Endothelial cell (in vitro differentiated cells): ENCODE measurements at regions not wholly inside any gene's neighbourhood (a gene's known extent, or its start where the extent isn't known, plus 50 kb on each side); places are given as distances from the start of the nearest gene placed in this dataset.

Source experiments
- DNase-seq: peaks from one replicate; pipeline ENCODE4 v3.0.0; 2021; ENCODE audit warnings: low spot score
- H3K27ac Mint-ChIP-seq: one replicate; pipeline ENCODE4 v1.8.0; 2021; ENCODE audit warnings: mixed read lengths, inconsistent platforms; ENCODE audit not compliant: unreplicated experiment
- H3K27me3 Mint-ChIP-seq: one replicate; pipeline ENCODE4 v1.8.0; 2021; ENCODE audit warnings: mild to moderate bottlenecking, moderate library complexity, mixed read lengths, inconsistent platforms; ENCODE audit not compliant: unreplicated experiment
- H3K36me3 Mint-ChIP-seq: one replicate; pipeline ENCODE4 v1.8.0; 2021; ENCODE audit warnings: mild to moderate bottlenecking, low read depth, mixed read lengths, inconsistent platforms; ENCODE audit not compliant: unreplicated experiment
- H3K4me1 Mint-ChIP-seq: one replicate; pipeline ENCODE4 v1.8.0; 2021; ENCODE audit warnings: mild to moderate bottlenecking, mixed read lengths, inconsistent platforms; ENCODE audit not compliant: unreplicated experiment
- H3K4me3 Mint-ChIP-seq: one replicate; pipeline ENCODE4 v1.8.0; 2021; ENCODE audit warnings: mild to moderate bottlenecking, mixed read lengths, inconsistent platforms; ENCODE audit not compliant: unreplicated experiment
- H3K9me3 Mint-ChIP-seq: one replicate; pipeline ENCODE4 v1.8.0; 2021; ENCODE audit warnings: mixed read lengths, inconsistent platforms; ENCODE audit not compliant: unreplicated experiment
- TF ChIP-seq, protein P1 (sequence below): fragments of 200-600 bp; sonication (generic); IDR thresholded peaks from one replicate; pipeline ENCODE4 v1.5.0; 2021; ENCODE audit warnings: antibody characterized with exemption; ENCODE audit not compliant: unreplicated experiment

DNA sequence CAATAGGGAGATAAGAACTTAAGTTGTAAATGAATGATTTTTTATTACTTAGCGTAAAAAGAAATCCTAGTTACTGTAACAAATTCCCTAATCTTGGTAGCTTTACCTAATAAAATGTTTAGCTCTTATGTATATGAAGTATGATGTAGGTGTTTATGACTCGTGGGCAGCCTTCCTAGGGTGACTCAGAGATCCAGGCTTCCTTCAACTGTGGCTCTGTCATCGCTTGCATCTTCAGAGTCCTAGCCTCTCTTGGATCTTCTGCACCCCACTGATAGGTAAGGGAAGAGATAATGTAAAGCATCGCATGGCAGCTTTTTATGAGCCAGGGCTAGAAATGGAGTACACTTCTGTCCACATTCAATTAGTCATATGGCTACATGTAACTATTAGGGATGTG lies 165.6 kb upstream of the GLRA2 start:
- Mint-ChIP-seq H3K4me1 (no peaks in the 10 kb centered on the region), H3K27ac (no peak overlapping the region), H3K36me3 (no peaks in the 10 kb centered on the region), H3K4me3 (no peak overlapping the region), H3K9me3 (no peaks in the 10 kb centered on the region), H3K27me3 (no peaks in the 10 kb centered on the region)
- TF ChIP-seq, protein P1, sequence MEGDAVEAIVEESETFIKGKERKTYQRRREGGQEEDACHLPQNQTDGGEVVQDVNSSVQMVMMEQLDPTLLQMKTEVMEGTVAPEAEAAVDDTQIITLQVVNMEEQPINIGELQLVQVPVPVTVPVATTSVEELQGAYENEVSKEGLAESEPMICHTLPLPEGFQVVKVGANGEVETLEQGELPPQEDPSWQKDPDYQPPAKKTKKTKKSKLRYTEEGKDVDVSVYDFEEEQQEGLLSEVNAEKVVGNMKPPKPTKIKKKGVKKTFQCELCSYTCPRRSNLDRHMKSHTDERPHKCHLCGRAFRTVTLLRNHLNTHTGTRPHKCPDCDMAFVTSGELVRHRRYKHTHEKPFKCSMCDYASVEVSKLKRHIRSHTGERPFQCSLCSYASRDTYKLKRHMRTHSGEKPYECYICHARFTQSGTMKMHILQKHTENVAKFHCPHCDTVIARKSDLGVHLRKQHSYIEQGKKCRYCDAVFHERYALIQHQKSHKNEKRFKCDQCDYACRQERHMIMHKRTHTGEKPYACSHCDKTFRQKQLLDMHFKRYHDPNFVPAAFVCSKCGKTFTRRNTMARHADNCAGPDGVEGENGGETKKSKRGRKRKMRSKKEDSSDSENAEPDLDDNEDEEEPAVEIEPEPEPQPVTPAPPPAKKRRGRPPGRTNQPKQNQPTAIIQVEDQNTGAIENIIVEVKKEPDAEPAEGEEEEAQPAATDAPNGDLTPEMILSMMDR, result no peak
- no peak for DNase-seq

- TF ChIP-seq, protein P1, result no peak
- no peak for DNase-seq
- no peaks in the 10 kb centered on the region for H3K9me3 Mint-ChIP-seq
- H3K36me3 Mint-ChIP-seq, result no peaks in the 10 kb centered on the region
- H3K27me3 Mint-ChIP-seq, result no peaks in the 10 kb centered on the region
- no peak overlapping the region for H3K4me3 Mint-ChIP-seq
- H3K27ac Mint-ChIP-seq, result no peak overlapping the region
- H3K4me1 Mint-ChIP-seq, result no peaks in the 10 kb centered on the region
Measured at GRCh38 chrX:14362721-14363120, 166.6 kb upstream of the GLRA2 start.

- Mint-ChIP-seq H3K36me3 (no peaks in the 10 kb centered on the region), H3K4me1 (no peaks in the 10 kb centered on the region), H3K9me3 (no peaks in the 10 kb centered on the region), H3K4me3 (no peak overlapping the region), H3K27ac (no peak overlapping the region), H3K27me3 (no peaks in the 10 kb centered on the region)
- no peak for DNase-seq
- TF ChIP-seq, protein P1, result no peak
Measured at GRCh38 chrX:14361435-14361834, 167.9 kb upstream of the GLRA2 start.

GRCh38 chrX:14359727-14360126 lies 169.6 kb upstream of the GLRA2 start:
- Mint-ChIP-seq H3K4me1 (no peaks in the 10 kb centered on the region), H3K36me3 (no peaks in the 10 kb centered on the region), H3K9me3 (no peaks in the 10 kb centered on the region), H3K4me3 (no peak overlapping the region), H3K27ac (no peak overlapping the region), H3K27me3 (no peaks in the 10 kb centered on the region)
- no peak for DNase-seq
- TF ChIP-seq, protein P1, result no peak

DNA sequence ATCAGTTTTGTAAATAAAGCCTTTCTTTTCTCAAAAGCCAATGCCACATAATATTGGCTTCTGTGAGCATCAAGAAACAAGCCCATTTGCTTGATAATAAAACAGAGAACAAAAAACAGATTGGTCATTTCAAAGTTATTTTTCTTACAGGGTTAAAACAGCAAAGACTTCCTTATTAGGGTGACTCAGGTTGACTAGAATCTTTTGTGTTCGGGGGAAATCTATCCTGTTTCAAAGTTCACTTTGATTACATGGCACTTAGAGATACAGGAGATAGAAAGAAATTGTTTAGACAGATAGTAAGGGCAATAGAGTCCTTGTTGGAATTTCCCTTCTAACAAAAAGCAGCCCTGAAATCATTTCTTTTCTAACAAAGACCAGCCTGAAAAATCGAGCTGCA lies 170.0 kb upstream of the GLRA2 start:
- no peaks in the 10 kb centered on the region for H3K9me3 Mint-ChIP-seq
- no peaks in the 10 kb centered on the region for H3K36me3 Mint-ChIP-seq
- no peak for DNase-seq
- H3K27me3 Mint-ChIP-seq, result no peaks in the 10 kb centered on the region
- H3K4me3 Mint-ChIP-seq, result no peak overlapping the region
- H3K4me1 Mint-ChIP-seq, result no peaks in the 10 kb centered on the region
- TF ChIP-seq, protein P1, result no peak
- H3K27ac Mint-ChIP-seq, result no peak overlapping the region
